RCC 7860 (cell line): ENCODE measurements at regions not wholly inside any gene's neighbourhood (a gene's known extent, or its start where the extent isn't known, plus 50 kb on each side); places are given as distances from the start of the nearest gene placed in this dataset.

Experiments used
- DNase-seq: peaks from one replicate; pipeline ENCODE4 v3.0.0-alpha.2; 2015; ENCODE audit warnings: low spot score
- FAIRE-seq: peaks from 2 replicates; lab custom pipeline; 2012; peaks lifted over from hg19 to GRCh38; lab: Jason Lieb, UNC

DNA sequence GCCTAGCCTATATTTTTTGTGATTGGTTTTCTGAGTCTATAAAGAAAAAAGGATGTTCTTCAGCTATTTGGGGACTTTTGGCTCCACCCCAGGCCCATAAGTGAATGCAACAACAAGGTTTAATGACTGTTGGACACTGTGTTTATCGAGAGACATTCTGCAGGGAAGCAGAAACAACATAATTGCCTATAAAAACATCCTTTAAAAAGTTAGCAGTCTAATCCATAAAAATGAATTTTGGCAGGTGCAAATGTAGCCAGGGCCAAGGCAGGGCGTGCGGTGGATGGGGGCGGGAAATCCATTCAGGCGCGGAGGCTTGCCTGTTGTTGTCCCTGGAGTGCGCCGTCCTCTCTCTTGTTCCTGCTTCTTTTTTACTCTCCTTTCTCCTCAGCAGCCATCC is 99.3 kb downstream of the PAX1 start:
- DNase-seq (no peak), FAIRE-seq (no peak)

DNA sequence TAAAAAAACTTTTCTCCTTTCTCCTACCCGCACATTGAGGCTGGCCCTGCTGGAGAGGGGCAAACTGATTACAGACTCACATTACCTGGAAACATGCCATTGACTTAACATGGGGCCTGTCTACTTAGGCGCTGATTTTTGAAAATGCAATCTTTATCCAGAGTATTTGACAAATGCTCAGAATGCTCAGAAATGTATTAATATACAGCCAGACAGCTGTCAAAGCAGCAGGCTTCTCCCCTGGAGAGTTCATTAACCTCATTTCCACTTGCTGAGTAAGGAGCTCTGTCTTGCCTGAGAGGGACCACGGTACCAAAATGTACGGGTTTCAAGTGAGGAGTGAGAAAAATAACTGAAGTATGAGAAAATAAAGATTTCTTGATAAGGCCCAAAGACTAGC is 95.7 kb downstream of the PAX1 start:
- no peak for FAIRE-seq
- no peak for DNase-seq

DNA sequence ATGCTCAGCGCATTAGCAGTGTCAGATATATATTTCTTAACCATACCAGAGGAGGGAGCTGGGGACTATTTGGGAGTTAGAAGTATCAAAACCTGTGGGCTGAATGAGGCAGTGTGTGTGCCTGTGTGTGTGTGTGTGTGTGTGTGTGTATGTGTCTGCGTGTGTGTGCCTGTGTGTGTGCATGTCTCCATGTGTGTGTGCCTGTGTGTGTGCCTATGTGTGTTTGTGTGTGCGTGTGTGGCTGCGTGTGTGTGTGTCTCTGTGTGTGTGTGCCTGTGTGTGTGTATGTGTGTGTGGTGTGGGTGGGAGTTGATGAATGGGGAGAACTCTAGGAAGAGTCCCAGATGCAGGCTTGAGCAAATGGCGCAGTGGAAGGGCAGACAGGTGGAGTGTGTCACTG is 92.9 kb downstream of the PAX1 start:
- FAIRE-seq, result no peak
- DNase-seq, result no peak

DNA sequence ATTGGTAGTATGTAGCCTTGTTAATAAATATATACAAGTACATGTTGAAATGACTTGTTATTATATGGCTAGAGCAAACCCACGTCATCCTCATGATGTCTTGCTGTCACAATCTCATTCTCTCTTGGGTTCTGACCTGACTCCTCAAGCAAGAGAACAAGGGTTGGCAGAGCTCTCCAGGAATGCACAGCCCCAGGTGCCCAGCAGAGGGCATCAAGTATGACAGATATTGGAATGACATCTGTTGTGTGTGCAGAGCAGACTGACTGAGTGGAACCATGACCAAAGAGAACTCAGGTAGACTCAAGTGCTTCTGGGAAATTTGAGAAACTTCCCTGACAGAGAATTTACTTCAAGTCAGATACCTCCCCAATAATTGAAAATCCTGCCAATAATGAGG is 90.6 kb downstream of the PAX1 start:
- DNase-seq (no peak), FAIRE-seq (no peak)

GRCh38 chr20:21788082-21788481 is 82.6 kb downstream of the PAX1 start:
- DNase-seq, result no peak
- no peak for FAIRE-seq

- no peak for DNase-seq
- no peak for FAIRE-seq
These were observed 76.1 kb downstream of the PAX1 start for GRCh38 chr20:21781446-21782075.

DNA sequence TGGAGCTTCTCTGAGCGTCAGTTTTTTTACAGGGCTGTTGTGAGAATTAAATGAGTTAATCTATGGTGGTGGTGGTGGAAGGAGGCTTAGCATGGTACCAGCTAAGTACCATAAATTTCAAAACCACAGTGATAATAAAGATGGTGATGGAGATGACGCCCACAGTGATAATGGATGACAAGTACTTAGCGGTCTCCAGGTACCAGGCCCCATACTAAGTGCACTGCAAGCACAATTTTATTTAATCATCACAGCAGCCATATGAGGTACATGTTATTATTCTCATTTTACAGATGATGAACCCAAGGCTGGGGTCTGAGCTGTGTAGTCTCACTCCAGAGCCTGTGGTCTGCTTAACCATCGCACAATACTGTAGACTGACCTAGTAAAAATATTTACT is 75.1 kb downstream of the PAX1 start:
- FAIRE-seq, result no peak
- no peak for DNase-seq
